ENCODE measurements at regions not wholly inside any gene's neighbourhood (a gene's known extent, or its start where the extent isn't known, plus 50 kb on each side); places are given as distances from the start of the nearest gene placed in this dataset.

DNA sequence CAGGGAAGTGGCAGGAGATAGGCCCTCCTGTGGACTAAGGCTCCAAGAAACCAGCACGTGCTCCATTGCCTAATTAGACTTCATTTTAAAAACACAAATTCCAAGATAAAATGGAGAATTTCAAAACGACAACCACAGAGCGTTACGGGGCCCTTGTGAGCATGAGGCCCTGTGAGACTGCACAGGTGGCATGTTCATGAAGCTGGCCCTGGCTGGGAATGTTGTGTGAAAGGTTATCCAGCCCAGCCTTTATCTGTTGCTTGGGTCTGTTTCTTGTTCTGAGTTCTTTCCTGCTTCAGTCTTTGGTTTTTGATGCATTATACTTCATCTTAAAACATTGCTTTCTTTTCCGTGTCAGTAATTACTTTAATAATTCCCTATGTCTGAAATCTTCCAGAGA is 99.0 kb downstream of the LACC1 start:
- TF ChIP-seq, protein P1, sequence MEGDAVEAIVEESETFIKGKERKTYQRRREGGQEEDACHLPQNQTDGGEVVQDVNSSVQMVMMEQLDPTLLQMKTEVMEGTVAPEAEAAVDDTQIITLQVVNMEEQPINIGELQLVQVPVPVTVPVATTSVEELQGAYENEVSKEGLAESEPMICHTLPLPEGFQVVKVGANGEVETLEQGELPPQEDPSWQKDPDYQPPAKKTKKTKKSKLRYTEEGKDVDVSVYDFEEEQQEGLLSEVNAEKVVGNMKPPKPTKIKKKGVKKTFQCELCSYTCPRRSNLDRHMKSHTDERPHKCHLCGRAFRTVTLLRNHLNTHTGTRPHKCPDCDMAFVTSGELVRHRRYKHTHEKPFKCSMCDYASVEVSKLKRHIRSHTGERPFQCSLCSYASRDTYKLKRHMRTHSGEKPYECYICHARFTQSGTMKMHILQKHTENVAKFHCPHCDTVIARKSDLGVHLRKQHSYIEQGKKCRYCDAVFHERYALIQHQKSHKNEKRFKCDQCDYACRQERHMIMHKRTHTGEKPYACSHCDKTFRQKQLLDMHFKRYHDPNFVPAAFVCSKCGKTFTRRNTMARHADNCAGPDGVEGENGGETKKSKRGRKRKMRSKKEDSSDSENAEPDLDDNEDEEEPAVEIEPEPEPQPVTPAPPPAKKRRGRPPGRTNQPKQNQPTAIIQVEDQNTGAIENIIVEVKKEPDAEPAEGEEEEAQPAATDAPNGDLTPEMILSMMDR (IDR thresholded peaks at IDR 0.05) = no peak
- TF ChIP-seq EP300 (IDR thresholded peaks at IDR 0.05) = no peak

Data from tibial nerve (tissue), 4 donors.